Mucosa of rectum (tissue), 2 donors: ENCODE measurements at regions not wholly inside any gene's neighbourhood (a gene's known extent, or its start where the extent isn't known, plus 50 kb on each side); places are given as distances from the start of the nearest gene placed in this dataset.

Source experiments
- H3K27ac ChIP-seq, 2 donors: one replicate each; pipeline ENCODE4 v1.7.0; 2013; ENCODE audit warnings: inconsistent platforms in 2 of 2, low read depth in 2 of 2, low read length in 2 of 2
- H3K27me3 ChIP-seq, 2 donors: one replicate each; pipeline ENCODE4 v1.7.0; 2013; ENCODE audit warnings: low read length in 2 of 2; ENCODE audit not compliant: control insufficient read depth in 2 of 2, insufficient read depth in 2 of 2
- H3K36me3 ChIP-seq, 2 donors: one replicate each; pipeline ENCODE4 v1.7.0; 2013; ENCODE audit warnings: low read length in 2 of 2; ENCODE audit not compliant: control insufficient read depth in 2 of 2, insufficient read depth in 2 of 2
- H3K4me1 ChIP-seq, 2 donors: one replicate each; pipeline ENCODE4 v1.7.0; 2013; ENCODE audit warnings: low read length in 2 of 2, mild to moderate bottlenecking in 1 of 2; ENCODE audit not compliant: control insufficient read depth in 2 of 2, insufficient read depth in 2 of 2
- H3K4me3 ChIP-seq, 2 donors: one replicate each; pipeline ENCODE4 v1.7.0; 2013; ENCODE audit warnings: low read length in 2 of 2
- H3K9ac ChIP-seq, 2 donors: one replicate each; pipeline ENCODE4 v1.7.0; 2013; ENCODE audit warnings: low read length in 2 of 2, low read depth in 1 of 2, mild to moderate bottlenecking in 1 of 2
- H3K9me3 ChIP-seq, 2 donors: one replicate each; pipeline ENCODE4 v1.7.0; 2013; ENCODE audit warnings: low read length in 2 of 2; ENCODE audit not compliant: control insufficient read depth in 2 of 2
- donor health status: healthy.
- donor health status: Normal muscosa, but diverticular disease.

DNA sequence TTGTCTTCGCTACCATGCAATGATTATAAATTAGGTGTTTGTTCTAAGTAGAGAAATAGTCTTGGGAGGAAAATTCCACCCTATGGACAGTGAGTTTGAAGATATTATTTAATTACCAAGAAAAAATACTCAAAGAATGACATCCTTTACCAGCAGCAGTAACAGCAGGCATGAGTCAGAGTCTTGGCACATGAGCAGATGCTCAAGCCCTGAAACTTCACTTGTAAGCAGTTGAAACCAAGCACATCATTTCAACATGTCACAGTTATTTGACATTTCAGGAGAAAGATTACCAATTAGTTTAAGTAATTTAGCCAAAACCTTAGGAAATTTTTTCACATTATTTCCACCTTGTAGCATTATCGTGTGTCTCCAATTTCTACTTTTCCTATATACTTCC lies 99.2 kb downstream of the C12orf50 start:
- Histone ChIP-seq H3K9ac (no peak overlapping the region), H3K27ac (no peak overlapping the region)

DNA sequence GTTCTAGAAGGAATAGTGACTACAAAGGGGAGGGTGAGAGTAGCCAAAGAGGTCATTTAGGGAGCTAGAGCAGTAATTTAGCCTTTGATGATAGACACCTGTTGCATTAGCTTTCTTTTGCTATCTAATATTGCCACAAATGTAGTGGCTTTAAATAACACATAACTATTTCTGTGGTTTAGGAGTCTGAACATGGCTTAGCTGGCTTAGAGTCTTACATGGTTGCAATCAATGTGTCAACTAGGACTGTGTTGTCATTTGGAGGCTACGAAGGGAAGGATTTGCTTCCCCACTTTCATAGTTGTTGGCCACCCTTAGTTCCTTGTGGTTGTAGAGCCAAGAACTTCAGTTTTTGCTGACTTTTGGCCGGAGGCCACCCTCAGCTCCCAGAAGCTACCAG lies 99.9 kb downstream of the C12orf50 start:
- no peaks in the 10 kb centered on the region for H3K9me3 ChIP-seq
- no peaks in the 10 kb centered on the region for H3K36me3 ChIP-seq
- H3K27me3 ChIP-seq: no peaks in the 10 kb centered on the region
- no peak overlapping the region for H3K4me3 ChIP-seq
- H3K4me1 ChIP-seq: no peaks in the 10 kb centered on the region
- H3K9ac ChIP-seq: no peak overlapping the region
- H3K27ac ChIP-seq: no peak overlapping the region

More for the DNA sequence above, 99.2 kb downstream of the C12orf50 start:
- H3K9me3 ChIP-seq: no peaks in the 10 kb centered on the region
- H3K27me3 ChIP-seq: no peaks in the 10 kb centered on the region
- H3K4me1 ChIP-seq: no peaks in the 10 kb centered on the region
- H3K4me3 ChIP-seq: no peak overlapping the region
- no peaks in the 10 kb centered on the region for H3K36me3 ChIP-seq

DNA sequence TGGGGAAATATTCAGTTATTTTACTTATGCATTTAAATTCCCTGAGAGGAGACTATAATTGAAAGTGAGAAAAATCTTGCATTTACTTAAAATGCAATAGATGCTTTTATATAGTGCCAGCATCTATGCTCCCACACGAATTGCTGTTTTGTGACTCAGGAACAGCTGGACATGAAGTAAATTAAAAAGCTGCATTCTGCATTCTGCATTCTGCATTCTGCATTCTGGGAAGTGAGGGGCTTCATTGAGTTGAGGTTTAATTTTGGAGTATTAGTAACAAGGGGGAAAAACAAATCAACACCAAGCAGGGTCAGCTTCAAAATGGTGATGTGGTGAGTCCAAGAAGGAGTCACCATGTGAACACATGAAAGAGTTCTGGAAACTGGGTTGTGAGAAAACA lies 101.2 kb downstream of the C12orf50 start:
- Histone ChIP-seq H3K4me1 (no peaks in the 10 kb centered on the region), H3K27ac (no peak overlapping the region), H3K27me3 (no peaks in the 10 kb centered on the region), H3K9ac (no peak overlapping the region), H3K36me3 (no peaks in the 10 kb centered on the region), H3K4me3 (no peak overlapping the region), H3K9me3 (no peaks in the 10 kb centered on the region)

DNA sequence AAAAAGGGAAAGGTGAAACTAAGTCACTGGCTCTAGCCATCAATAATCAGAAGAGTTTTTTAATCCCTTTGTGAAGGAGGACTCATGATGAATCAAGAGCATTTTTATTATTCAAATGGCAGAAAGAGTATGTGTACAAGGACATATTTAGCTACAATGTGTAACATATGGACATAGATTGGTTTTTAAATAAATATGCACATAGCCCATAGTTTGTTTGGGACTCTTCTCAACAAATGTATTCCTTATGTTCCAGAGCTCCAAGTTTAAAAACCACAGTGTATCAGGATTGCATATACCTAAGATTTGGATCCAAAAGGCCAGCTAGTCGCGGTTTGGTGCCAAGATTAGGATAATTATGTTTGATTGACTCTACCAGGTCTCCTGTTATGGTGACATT lies 104.2 kb downstream of the C12orf50 start:
- H3K27ac ChIP-seq: no peak overlapping the region
- no peak overlapping the region for H3K4me3 ChIP-seq
- H3K27me3 ChIP-seq: no peaks in the 10 kb centered on the region
- no peaks in the 10 kb centered on the region for H3K9me3 ChIP-seq
- H3K9ac ChIP-seq: no peak overlapping the region
- H3K4me1 ChIP-seq: no peaks in the 10 kb centered on the region
- H3K36me3 ChIP-seq: no peaks in the 10 kb centered on the region

DNA sequence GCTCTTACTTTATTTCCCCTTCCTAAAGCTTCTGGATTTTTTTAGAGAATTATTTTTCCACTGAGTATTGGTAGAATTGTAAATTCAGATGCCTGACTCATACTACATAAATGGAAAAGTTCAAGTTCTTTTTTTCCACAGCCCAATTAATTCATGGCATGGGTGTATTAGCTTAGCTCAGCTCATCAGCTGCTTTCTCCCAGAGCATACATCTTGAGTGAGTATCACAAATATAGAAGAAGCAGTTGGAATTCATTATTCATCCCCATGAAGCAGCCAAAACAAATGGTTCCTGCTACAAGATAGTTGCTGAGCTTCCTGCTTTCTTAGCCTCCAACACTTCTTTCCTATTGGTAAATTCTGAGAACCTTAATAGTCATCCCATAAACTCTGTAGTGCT lies 105.1 kb downstream of the C12orf50 start:
- Histone ChIP-seq H3K27me3 (no peaks in the 10 kb centered on the region), H3K9ac (no peak overlapping the region)

DNA sequence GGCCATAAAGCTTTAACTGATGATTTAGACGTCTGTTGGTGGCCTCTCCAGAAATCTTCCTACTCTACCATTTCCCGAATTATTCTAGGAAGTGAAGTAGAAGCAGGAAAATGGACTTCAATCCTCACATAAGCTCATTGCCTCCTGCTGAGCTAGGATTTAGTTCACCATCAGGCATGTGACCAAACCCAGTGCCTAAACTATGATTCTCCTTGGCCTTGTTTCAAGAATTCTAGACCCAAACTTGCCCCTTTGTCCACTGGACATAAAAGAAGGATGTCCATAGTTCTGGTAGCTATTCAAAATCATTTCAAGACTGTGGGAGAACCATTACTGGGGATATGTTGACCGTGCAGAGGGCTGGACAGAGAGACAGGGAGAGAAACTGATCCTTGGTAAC lies 105.8 kb downstream of the C12orf50 start:
- H3K36me3 ChIP-seq: no peaks in the 10 kb centered on the region
- no peak overlapping the region for H3K27ac ChIP-seq
- H3K9ac ChIP-seq: no peak overlapping the region
- no peaks in the 10 kb centered on the region for H3K9me3 ChIP-seq
- H3K4me3 ChIP-seq: no peak overlapping the region
- no peaks in the 10 kb centered on the region for H3K27me3 ChIP-seq
- no peaks in the 10 kb centered on the region for H3K4me1 ChIP-seq

More for the DNA sequence above, 105.1 kb downstream of the C12orf50 start:
- H3K36me3 ChIP-seq: no peaks in the 10 kb centered on the region
- no peak overlapping the region for H3K4me3 ChIP-seq
- no peak overlapping the region for H3K27ac ChIP-seq
- no peaks in the 10 kb centered on the region for H3K4me1 ChIP-seq
- no peaks in the 10 kb centered on the region for H3K9me3 ChIP-seq

DNA sequence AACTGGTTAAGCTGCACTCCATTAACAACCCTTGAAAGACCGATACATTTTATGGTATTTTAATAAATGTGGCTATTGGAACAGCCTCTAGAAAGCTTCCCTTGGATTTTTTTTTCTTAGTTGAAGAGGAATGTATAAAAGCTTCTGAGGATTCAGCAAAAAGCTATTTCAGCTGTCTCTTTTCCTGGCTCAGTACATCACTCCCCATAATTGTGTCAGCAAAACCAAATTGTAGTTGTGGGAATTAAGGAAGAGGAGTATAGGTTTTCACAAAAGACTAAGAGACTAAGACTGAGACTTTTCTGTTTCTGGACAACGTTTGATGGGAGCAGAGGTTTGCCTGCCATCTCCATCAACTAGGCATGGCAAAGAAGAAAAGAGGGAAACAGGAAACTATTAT lies 106.5 kb downstream of the C12orf50 start:
- no peak overlapping the region for H3K27ac ChIP-seq

DNA sequence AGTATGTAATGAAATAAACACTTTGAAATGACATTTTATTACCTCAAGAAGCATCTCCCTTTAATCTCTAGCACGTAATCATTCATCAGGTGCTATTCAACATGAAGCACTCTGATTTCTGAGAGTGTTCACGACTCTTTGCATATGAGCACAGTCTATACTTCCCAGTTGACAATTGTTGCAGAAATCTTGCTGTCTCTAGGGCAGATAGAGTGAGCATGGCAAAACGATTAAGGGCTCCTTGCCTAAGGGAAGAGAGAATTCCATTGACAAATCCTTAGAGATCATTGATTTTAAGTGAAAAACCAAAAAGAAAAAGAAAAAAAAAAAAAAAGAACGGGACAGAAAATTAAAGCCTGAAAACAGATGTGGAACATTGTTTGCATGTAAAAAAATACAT lies 107.6 kb downstream of the C12orf50 start:
- Histone ChIP-seq H3K9ac (no peak overlapping the region), H3K9me3 (no peaks in the 10 kb centered on the region), H3K4me3 (no peak overlapping the region), H3K4me1 (no peaks in the 10 kb centered on the region), H3K27me3 (no peaks in the 10 kb centered on the region), H3K36me3 (no peaks in the 10 kb centered on the region), H3K27ac (no peak overlapping the region)

More for the DNA sequence above, 106.5 kb downstream of the C12orf50 start:
- Histone ChIP-seq H3K9me3 (no peaks in the 10 kb centered on the region), H3K4me1 (no peaks in the 10 kb centered on the region), H3K27me3 (no peaks in the 10 kb centered on the region), H3K9ac (no peak overlapping the region), H3K4me3 (no peak overlapping the region), H3K36me3 (no peaks in the 10 kb centered on the region)

DNA sequence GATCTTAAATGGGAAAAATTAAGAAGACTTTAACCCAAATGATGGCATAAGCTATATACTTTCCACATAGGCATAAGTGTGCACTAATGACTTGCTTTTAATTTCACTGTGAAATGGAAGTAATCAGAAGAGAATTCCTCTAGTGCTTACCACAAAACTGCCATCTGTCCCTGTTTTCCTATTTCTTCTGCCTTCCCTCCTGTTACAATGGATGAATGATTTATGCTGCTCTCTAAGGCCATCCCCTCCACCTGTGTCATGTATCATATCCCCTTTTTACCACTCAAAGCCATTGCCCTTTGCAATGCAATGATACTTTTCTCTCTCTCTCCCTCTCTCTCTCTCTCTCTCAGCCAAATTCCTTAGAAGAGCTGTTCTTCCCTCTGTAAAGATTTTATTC lies 109.1 kb downstream of the C12orf50 start:
- Histone ChIP-seq H3K36me3 (no peaks in the 10 kb centered on the region), H3K9me3 (no peaks in the 10 kb centered on the region), H3K4me1 (no peaks in the 10 kb centered on the region), H3K4me3 (no peak overlapping the region), H3K27me3 (no peaks in the 10 kb centered on the region), H3K27ac (no peak overlapping the region), H3K9ac (no peak overlapping the region)

DNA sequence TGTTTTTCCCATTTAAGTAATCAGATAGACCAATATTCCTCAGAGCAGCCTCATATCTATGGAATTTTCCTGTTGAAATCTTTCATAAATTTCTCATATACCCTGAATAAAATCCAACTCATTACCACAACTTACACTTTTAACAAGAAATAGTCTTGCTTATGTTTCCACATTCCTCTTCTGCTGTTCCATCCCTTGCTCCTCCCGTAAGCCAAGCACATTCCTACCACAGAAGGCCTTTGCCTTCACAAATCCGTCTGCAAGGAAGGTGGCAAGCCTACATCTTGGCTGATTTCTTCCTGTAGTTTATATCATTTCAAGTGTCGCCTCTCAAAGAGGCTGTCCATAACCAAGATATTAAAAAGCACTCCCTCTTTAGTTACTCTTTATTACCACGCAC lies 127.7 kb downstream of the C12orf50 start:
- no peaks in the 10 kb centered on the region for H3K9me3 ChIP-seq
- H3K4me3 ChIP-seq: no peak overlapping the region
- no peaks in the 10 kb centered on the region for H3K36me3 ChIP-seq
- H3K9ac ChIP-seq: no peak overlapping the region
- no peaks in the 10 kb centered on the region for H3K4me1 ChIP-seq
- no peaks in the 10 kb centered on the region for H3K27me3 ChIP-seq
- H3K27ac ChIP-seq: no peak overlapping the region

DNA sequence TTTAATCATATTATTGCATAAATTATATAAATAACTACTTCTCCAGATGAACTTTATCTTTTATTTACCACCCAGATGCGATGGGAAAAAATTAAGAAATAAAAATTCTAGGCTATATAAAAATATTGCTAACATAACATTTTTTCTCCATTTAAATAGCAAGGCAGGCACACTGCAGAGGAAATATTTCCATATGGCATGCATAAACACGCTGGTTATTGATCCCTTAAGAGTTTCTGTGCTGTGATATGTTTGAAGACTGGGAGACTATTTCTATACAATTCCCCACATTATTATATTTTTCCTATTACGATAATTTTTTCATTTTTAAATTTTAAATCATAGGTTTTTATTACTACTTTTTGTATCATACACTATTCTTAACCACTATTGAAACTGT lies 131.5 kb downstream of the C12orf50 start:
- Histone ChIP-seq H3K4me1 (no peaks in the 10 kb centered on the region), H3K9me3 (no peaks in the 10 kb centered on the region), H3K27ac (no peak overlapping the region), H3K36me3 (no peaks in the 10 kb centered on the region), H3K9ac (no peak overlapping the region), H3K27me3 (no peaks in the 10 kb centered on the region), H3K4me3 (no peak overlapping the region)
